GM19035 (cell line): ENCODE measurements at regions not wholly inside any gene's neighbourhood (a gene's known extent, or its start where the extent isn't known, plus 50 kb on each side); places are given as distances from the start of the nearest gene placed in this dataset.
"Not testable (repeated sequence)": the region's sequence is repeated elsewhere in the genome, so short reads cannot be mapped to it uniquely, and the experiment has no call there.

Source experiments
- ATAC-seq: cut with Tn5 transposase; IDR thresholded peaks from one replicate; pipeline ENCODE4 v1.9.1; 2021; ENCODE audit not compliant: unreplicated experiment

DNA sequence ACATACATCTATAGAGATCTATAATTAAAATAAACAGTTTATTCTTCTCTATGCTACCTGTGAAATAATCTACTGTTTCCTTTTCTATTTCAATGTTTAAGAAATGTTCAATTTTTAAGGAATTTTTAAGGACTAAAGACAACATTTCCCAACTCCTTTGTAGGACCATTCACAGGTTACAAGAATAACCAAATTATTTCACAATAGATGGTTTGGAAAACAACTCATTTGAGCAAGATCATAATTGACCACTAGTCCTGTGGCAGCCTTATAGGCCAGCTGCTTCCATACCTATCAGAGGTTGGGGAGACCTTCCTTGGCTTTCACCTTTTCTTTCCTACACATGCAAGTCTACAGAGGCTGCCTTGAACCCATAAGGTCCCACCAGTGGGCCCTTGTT, 193.7 kb downstream of the TTC39B start:
- no peak for ATAC-seq

DNA sequence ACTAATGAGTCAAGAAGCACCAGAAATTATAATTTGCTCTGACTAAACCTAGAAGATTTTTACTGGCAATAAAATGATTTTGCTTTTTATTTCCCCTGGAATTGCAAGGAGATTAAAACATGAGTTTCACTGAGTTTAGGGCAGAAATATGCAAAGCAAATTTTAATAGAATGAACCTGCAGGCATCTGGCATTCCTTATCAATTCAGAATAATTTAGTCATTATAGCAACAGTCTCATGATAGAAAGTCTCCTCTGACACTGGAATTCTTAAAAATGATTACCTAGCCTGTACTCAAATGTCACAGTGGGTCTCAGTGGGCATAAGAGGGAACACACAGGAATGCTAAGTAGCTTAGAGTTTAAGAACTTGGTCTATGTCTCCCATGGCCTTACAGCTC, 195.9 kb downstream of the TTC39B start:
- no peak for ATAC-seq

DNA sequence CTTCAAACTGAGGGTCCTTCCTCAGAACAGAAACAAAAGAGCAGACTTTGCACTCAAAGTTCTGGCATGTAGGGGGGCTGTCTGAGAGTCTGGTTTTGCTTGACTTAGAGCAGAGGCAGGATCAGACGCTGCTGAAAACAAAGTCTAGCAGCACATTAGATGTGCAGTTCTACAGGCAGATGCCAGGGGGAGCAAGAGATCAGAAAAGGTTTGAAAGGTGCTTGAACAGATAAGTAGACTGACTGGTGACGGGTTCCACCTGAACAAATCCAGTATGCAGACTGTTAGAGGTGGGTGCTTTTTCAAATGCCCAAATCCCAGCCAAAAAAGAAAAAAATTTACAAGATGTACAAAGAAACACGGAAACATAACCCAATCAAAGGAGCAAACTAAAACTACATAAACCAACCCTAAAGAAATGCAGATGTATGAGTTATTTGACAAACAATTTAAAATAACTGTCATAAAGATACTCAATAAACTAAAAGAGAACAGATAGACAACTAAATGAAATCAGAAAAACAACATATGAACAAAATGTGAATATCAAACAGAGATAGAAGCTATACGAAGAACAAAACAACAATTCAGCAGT, 194.7 kb upstream of the FREM1 start:
- ATAC-seq: peak; percentile 94

DNA sequence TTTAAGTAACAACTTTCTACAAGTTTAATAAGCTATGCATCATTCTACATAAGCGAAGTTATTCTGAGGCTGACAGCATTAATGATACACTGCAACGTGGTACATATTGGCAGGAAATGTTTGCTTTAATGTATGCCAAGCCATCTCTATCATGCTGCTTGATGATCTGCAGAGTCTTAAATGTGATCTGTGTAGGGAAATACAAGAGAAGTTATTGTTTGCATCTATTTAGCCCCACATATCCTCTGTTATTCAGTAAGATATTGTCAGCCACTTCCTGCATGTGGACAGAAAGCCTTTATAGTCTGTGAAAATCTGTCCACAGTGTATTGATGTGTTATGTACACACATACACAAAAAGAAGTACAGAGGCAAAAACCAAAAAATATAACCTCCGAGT, 193.1 kb upstream of the FREM1 start:
- ATAC-seq: no peak

DNA sequence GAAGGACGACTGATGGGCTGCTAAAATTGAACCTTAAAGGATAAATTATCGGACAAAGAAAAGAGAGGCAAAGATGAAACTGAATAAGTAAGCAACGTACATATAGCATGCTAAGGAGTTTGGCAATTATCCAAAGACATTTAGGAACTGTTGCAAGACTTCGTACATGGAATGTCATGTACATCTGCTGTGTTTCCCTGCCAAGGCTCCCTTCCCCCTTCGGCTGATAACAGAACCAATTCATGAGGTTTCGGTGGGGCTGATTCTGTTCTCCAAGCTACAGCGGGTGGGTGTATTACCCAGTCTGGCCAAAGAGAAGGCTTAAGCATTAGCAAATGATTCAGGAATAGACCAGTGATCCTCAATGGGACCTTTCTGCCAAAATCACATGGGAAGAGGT, 190.9 kb upstream of the FREM1 start:
- ATAC-seq: no peak

DNA sequence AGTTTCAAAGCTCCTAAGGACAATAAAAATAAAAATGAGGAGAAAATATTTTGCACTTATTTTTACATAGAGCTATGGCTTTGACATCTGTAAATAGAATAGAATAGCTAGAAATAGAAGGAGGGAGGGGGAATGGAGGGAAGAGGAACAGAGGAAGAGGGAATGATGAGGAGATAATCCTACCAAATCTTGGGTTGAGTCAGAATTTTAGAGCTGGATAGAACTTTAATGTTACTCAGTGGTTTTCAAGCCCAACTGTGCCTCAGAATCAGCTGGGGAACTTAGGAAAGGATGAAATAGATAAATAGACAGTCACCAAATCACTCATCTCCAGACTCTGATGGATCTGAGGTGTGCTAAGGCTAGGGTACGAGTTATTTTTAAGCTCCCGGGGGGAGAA, 190.3 kb upstream of the FREM1 start:
- ATAC-seq: no peak

DNA sequence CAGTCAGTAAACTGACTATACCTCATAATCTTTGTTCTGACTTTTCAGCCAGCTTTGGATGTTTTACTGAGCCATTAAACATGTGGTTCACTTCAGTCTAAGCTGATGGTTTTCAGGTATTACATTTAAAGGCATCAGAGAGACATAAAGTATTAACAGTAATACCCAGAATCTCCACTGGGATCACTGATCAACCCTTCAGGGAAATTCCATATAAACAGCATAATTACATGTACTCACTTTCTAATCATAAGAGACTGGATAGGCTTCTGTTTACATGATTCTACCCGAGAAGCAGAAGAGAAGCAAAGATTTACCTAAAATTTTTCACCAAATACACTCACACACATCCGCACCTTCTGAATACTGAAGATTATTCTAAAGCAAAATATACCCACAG, 186.7 kb upstream of the FREM1 start:
- ATAC-seq: no peak

DNA sequence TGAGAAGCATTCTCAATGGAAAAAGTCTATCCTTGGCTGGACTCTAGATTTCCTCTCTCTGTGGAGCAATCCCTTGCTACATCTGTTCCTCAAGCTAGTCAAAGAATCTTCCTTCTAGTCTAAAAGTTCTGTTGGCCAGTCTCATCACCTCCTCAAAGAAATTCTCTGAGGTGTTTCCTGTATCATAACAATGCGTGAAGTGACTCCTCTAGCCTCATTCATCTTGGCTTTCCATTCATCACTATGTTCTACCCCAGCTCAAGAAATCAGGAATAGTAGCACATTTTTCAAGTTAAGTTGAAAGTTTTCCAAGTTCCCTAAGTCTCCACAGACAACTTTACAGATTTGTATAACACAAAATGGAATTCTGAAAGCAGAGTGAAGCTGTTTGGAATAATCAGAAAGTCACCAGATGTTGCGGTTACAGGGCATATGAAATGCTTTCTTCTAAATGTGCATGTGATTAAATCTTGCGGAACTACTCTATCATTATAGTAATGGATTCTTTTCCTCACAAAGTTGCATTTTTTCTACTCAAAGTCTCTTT, 176.6 kb upstream of the FREM1 start:
- no peak for ATAC-seq

DNA sequence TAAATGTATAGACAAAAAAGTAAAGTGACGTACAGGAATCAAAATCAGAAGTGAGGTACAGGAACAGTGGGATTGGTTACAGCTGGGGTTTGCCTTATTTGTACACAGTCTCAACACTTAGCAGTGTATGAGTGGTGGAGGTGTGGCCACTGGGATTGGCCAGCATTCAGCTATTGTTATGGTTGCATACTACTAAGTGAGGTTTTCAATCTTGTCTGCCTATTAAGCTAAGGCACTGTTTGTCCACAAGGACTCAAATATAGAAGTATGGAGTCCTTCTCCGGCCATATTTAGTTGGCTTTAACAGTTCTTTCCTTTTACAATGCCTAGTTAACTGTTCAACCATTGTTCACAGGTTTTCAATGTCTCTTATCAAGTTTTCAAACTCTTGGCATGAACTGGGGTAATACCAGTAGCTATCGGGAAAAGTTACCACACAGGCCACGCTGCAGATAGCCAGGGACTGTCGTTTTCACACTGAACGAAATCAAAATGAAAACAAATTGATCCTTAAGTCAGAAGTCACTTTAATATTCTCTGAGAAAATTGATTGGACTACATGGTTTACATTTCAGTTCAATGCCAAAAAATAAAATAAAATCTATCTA, 176.0 kb upstream of the FREM1 start:
- no peak for ATAC-seq

DNA sequence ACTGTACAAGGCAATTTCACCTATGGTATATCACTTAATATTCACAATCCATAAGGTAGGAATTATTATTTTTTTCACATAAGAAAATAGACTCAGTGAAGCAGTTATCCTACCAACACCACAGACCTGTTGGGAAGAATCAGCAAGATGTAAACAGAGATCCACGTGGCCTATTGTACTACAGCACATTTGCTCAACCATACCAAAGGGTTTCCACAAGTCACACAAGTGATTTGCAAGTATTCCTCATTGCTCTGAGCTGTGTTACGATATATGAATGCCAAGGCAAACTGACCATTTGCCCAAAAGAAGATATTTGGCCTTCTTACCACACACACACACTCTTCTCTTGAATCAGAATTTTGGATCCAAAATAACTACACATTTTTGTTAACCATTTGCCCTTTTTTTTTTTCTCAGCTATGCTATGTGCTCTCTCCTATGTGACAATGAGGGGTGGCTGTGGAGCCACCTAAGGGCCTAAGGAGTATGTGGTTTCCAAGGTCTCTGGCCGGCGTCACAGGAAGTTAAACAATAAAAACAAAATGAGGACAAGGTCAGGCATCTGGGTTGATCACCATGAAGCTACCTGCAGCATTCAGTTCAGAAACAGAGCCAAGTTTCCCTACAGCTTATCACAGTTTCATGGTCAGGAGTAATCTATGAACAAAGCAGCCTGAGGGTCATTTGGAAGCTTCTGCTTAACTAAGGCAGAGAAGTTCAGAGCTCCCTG, 171.0 kb upstream of the FREM1 start:
- ATAC-seq: no peak

DNA sequence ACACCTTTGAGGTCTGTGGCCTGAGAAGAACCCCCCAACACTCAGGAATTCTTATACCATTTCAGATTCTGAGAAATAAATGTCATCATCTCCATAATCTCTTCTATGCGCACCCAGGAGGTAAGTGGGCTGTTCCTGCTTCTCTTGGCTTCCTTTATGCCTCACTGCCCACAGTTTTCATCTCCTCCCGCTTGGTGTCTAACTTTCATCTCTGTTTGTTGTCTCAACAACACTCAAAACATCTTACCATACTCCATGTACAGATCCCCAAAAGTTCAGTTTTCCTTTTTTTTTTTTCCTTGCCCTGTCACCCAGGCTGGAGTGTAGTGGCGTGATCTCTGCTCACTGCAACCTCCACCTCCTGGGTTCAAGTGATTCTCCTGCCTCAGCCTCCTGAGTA, 170.2 kb upstream of the FREM1 start:
- no peak for ATAC-seq

DNA sequence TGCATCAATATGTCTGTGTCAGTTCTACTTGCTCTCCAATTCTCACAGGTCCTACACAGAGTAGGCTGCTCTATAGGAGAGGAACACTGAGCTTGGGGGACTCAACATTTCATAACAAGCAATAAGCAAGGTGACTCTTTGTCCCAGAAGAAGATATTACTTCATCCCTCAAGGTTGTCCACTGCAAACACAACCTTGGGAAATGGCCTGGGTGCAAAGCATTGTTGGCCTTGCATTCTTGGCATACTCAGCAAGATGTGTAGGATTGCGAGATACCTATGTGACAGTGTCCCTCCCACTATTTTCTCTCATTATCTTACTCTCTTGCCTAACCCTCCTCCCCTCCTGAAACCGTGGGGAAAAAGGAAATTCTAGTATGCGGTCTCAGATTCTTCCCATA, 169.8 kb upstream of the FREM1 start:
- no peak for ATAC-seq

DNA sequence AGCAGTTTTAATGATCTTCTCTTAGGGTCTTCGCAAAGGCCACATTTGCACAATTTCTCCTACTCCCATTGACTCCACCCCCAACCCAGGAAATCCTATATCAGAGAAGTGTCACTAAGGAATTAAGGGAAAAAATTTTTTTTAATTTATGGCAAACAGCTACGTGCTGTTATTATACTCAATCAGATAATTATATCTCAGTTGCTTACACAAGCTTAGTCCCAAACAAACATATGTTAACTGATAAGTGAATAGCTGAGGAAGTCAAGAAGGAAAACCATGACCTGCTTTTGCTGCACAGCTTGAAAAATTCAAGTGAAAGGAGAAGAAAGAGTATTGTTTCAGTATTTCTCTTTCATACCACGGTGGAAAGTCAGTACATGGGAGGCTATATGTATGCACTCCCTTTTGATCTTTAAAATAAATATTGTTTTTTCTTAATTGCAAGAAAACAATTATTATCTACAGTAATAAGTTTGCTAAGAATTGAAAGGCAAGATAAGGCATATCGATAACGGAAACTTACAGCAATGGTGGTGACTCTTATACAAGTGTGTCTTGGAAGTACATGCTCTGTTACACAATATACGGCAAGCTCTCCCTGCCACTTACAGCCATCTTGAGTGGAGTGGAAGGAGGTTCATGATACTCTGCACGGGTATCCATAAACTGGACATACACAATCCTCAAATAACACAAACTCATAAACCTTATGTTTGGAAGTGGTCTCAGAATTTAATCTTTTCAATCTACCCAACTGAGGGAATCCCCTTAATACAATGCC, 167.9 kb upstream of the FREM1 start:
- no peak for ATAC-seq

DNA sequence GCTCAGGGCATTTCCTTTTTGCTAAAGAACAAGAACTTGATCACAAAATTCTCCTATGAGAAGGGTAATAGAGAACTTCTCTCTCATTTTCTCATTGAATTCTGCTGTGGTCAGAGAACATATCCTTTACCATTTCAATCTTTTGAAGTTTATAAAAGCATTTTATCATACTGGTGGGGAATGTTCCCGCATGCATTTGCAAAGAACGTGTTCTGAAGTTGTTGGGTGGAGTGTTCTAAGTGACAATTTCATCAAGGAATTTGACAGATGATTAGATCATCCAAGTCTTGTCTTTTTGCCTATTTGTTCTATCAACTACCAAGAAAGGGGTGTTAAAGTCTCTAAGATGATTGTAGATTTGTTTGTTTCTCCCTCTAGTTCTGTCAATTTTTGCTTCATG, 163.4 kb upstream of the FREM1 start:
- no peak for ATAC-seq

DNA sequence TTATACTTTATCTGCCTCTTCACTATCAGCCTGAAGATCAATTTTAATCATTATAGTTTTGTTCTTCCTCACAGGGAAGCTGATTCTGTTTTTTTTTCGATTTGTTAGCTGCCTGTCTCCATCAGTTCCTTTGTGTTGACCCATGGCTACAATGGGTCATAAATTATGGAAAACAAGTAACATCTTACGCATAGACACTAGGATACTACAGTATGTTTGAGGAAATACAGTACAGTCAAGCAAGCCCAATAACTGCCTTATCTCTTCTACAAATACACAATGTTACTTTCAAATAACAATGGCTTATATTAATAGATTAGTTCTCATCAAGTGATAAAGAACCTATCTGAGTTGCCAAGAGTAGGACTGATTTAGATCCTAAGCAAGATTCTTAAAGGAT, 160.5 kb upstream of the FREM1 start:
- no peak for ATAC-seq

DNA sequence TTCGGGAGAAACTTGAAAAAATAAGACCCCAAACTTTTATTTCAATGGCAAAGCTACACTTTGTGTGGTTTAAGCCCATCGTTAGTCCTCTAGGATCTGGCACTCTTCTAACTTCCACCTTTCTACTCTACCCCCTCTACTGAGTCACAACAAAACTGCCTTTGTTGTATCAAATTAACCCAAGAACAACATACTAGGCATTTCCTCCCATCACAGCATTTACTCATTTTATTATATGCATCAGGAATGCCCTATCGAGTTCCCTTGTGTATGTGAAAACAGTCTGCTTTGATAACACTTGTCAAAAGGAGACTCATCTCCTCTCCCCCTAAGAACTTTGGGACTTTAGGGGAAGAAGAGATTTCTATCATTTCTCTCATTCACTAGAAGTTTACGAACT, 158.9 kb upstream of the FREM1 start:
- no peak for ATAC-seq

DNA sequence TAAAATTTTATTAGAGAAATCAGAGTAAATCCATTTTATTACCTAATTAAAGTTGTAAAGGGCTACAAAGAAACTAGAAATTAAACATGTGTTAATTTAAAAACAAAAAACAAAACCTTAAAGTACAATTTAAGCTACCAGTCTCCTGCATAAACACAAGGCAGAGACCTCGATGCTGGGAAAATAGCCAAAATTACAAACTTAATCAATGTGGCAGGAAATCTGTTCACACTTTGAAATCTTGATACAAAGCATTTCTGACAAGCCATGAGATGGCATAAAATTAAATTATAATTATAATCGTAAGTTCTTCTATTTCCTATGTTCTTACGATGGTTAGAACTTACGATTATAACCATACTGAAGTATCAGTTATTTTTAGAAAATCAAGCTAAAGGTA, 158.0 kb upstream of the FREM1 start:
- no peak for ATAC-seq

DNA sequence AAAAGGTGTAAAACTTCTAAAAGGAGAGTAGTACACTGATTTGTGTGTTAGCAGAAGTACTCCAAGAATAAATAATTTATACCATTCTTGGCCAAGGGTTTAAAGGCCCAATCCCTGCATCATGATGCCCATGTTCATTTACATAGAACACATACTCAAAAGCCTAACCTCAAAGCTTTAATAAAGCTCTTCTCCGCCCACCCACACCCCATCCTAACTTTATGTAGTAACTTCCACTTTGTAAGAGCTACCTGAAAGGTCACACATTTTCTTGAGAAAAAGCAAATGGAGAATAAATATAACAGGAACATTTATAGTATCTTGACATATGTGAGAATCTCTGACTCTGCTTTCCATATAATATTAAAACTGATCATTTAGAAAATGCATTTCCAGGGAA, 148.8 kb upstream of the FREM1 start:
- no peak for ATAC-seq

DNA sequence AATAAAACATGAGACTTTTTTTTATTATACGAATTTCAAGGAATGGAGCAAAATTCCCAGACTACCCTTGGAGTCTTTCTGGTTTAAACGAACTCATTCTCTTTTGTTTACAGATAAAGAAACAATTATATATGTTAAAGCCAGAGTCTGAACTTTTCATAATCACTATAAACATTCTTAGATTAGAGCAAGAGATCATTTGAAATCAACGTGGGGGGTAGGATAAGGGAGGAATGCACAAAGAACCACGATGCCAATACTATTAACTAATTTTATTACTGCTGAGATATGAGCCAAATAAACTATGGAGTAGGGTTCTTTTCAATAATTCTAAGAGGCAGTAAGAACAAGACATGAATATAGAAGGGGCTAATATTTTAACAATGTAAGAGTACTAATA, 148.0 kb upstream of the FREM1 start:
- no peak for ATAC-seq

DNA sequence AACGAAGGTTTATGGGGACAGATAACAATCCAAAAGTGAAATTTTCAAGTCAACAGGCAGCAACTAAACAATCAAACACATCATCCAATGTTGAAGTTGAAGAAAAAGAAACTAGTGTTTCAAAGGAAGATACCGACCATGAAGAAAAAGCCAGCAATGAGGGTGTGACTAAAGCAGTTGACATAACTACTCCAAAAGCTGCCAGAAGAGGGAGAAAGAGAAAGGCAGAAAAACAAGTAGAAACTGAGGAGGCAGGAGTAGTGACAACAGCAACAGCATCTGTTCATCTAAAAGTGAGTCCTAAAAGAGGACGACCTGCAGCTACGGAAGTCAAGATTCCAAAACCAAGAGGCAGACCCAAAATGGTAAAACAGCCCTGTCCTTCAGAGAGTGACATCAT, 145.1 kb upstream of the FREM1 start:
- ATAC-seq: not testable (repeated sequence)

DNA sequence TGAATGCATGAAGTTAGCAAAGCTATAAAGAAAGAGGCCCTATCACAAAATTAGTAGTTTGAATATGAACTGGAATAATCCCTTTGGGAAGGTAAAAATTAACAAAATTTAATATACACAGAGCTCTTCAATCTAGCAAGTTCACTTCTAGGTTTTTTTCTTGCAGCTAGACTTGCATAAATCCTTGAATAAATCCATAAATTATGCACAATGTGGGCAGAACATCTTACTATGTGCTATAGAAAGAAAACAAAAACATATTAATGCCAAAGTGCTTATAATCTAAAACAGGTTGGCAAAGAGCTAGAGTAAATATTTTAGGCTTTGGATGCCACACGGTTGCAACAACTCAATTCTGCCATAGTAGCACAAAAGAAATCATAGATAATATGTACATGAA, 138.5 kb upstream of the FREM1 start:
- ATAC-seq: no peak
